ENCODE measurements at regions not wholly inside any gene's neighbourhood (a gene's known extent, or its start where the extent isn't known, plus 50 kb on each side); places are given as distances from the start of the nearest gene placed in this dataset.

GRCh38 chr18:21162786-21163185, 51.2 kb upstream of the ROCK1 start:
- DNase-seq: no peak
- Histone ChIP-seq H3K36me3 (ENCODE audit: control insufficient read depth, insufficient read depth, low read length) (no peaks in the 10 kb centered on the region), H3K27me3 (replicated peaks; ENCODE audit: control insufficient read depth, insufficient read depth, low read length, poor library complexity, severe bottlenecking) (no peaks in the 10 kb centered on the region), H3K4me3 (ENCODE audit: insufficient read depth, low read depth, low read length, poor library complexity, severe bottlenecking) (no peak overlapping the region), H3K9me3 (ENCODE audit: control insufficient read depth, low read length) (no peaks in the 10 kb centered on the region), H3K27ac (ENCODE audit: insufficient read depth, low read length, poor library complexity, severe bottlenecking) (no peak overlapping the region), H3K4me1 (ENCODE audit: control insufficient read depth, insufficient read depth, low read length, poor library complexity, severe bottlenecking) (no peaks in the 10 kb centered on the region)

- Histone ChIP-seq H3K27me3 (replicated peaks; ENCODE audit: control insufficient read depth, insufficient read depth, low read length, poor library complexity, severe bottlenecking) (no peaks in the 10 kb centered on the region), H3K4me3 (ENCODE audit: insufficient read depth, low read depth, low read length, poor library complexity, severe bottlenecking) (no peak overlapping the region)
- DNase-seq: no peak
Measured at GRCh38 chr18:21163647-21164547, 52.3 kb upstream of the ROCK1 start.

GRCh38 chr18:21164548-21165095, 53.0 kb upstream of the ROCK1 start:
- Histone ChIP-seq H3K27ac (ENCODE audit: insufficient read depth, low read length, poor library complexity, severe bottlenecking) (no peak overlapping the region), H3K4me3 (ENCODE audit: insufficient read depth, low read depth, low read length, poor library complexity, severe bottlenecking) (no peak overlapping the region)
- no peak for DNase-seq

More at GRCh38 chr18:21163647-21164547, 52.3 kb upstream of the ROCK1 start:
- Histone ChIP-seq H3K4me1 (ENCODE audit: control insufficient read depth, insufficient read depth, low read length, poor library complexity, severe bottlenecking) (no peaks in the 10 kb centered on the region), H3K27ac (ENCODE audit: insufficient read depth, low read length, poor library complexity, severe bottlenecking) (no peak overlapping the region), H3K36me3 (ENCODE audit: control insufficient read depth, insufficient read depth, low read length) (no peaks in the 10 kb centered on the region), H3K9me3 (ENCODE audit: control insufficient read depth, low read length) (no peaks in the 10 kb centered on the region)

GRCh38 chr18:21167641-21168377, 56.2 kb upstream of the ROCK1 start:
- H3K4me3 ChIP-seq (ENCODE audit: insufficient read depth, low read depth, low read length, poor library complexity, severe bottlenecking): no peak overlapping the region
- H3K27me3 ChIP-seq (replicated peaks; ENCODE audit: control insufficient read depth, insufficient read depth, low read length, poor library complexity, severe bottlenecking): no peaks in the 10 kb centered on the region
- no peaks in the 10 kb centered on the region for H3K4me1 ChIP-seq (ENCODE audit: control insufficient read depth, insufficient read depth, low read length, poor library complexity, severe bottlenecking)
- no peak overlapping the region for H3K27ac ChIP-seq (ENCODE audit: insufficient read depth, low read length, poor library complexity, severe bottlenecking)
- H3K36me3 ChIP-seq (ENCODE audit: control insufficient read depth, insufficient read depth, low read length): no peaks in the 10 kb centered on the region
- no peak for DNase-seq
- H3K9me3 ChIP-seq (ENCODE audit: control insufficient read depth, low read length): no peaks in the 10 kb centered on the region

More at GRCh38 chr18:21164548-21165095, 53.0 kb upstream of the ROCK1 start:
- H3K36me3 ChIP-seq (ENCODE audit: control insufficient read depth, insufficient read depth, low read length): no peaks in the 10 kb centered on the region
- H3K4me1 ChIP-seq (ENCODE audit: control insufficient read depth, insufficient read depth, low read length, poor library complexity, severe bottlenecking): no peaks in the 10 kb centered on the region
- no peaks in the 10 kb centered on the region for H3K9me3 ChIP-seq (ENCODE audit: control insufficient read depth, low read length)
- H3K27me3 ChIP-seq (replicated peaks; ENCODE audit: control insufficient read depth, insufficient read depth, low read length, poor library complexity, severe bottlenecking): no peaks in the 10 kb centered on the region

- Histone ChIP-seq H3K4me1 (ENCODE audit: control insufficient read depth, insufficient read depth, low read length, poor library complexity, severe bottlenecking) (no peaks in the 10 kb centered on the region), H3K27me3 (replicated peaks; ENCODE audit: control insufficient read depth, insufficient read depth, low read length, poor library complexity, severe bottlenecking) (no peaks in the 10 kb centered on the region), H3K4me3 (ENCODE audit: insufficient read depth, low read depth, low read length, poor library complexity, severe bottlenecking) (no peak overlapping the region), H3K27ac (ENCODE audit: insufficient read depth, low read length, poor library complexity, severe bottlenecking) (no peak overlapping the region), H3K36me3 (ENCODE audit: control insufficient read depth, insufficient read depth, low read length) (no peaks in the 10 kb centered on the region), H3K9me3 (ENCODE audit: control insufficient read depth, low read length) (no peaks in the 10 kb centered on the region)
- no peak for DNase-seq
Measured at GRCh38 chr18:21168880-21169279, 57.3 kb upstream of the ROCK1 start.

GRCh38 chr18:21177822-21178221, 64.2 kb upstream of the GREB1L start:
- H3K9me3 ChIP-seq (ENCODE audit: control insufficient read depth, low read length): no peaks in the 10 kb centered on the region
- no peaks in the 10 kb centered on the region for H3K36me3 ChIP-seq (ENCODE audit: control insufficient read depth, insufficient read depth, low read length)
- no peaks in the 10 kb centered on the region for H3K27me3 ChIP-seq (replicated peaks; ENCODE audit: control insufficient read depth, insufficient read depth, low read length, poor library complexity, severe bottlenecking)
- no peak overlapping the region for H3K4me3 ChIP-seq (ENCODE audit: insufficient read depth, low read depth, low read length, poor library complexity, severe bottlenecking)
- H3K27ac ChIP-seq (ENCODE audit: insufficient read depth, low read length, poor library complexity, severe bottlenecking): no peak overlapping the region
- no peak for DNase-seq
- H3K4me1 ChIP-seq (ENCODE audit: control insufficient read depth, insufficient read depth, low read length, poor library complexity, severe bottlenecking): no peaks in the 10 kb centered on the region

GRCh38 chr18:21179590-21180220, 62.3 kb upstream of the GREB1L start:
- Histone ChIP-seq H3K27ac (ENCODE audit: insufficient read depth, low read length, poor library complexity, severe bottlenecking) (no peak overlapping the region), H3K4me3 (ENCODE audit: insufficient read depth, low read depth, low read length, poor library complexity, severe bottlenecking) (no peak overlapping the region), H3K9me3 (ENCODE audit: control insufficient read depth, low read length) (no peaks in the 10 kb centered on the region), H3K27me3 (replicated peaks; ENCODE audit: control insufficient read depth, insufficient read depth, low read length, poor library complexity, severe bottlenecking) (no peaks in the 10 kb centered on the region), H3K36me3 (ENCODE audit: control insufficient read depth, insufficient read depth, low read length) (no peaks in the 10 kb centered on the region), H3K4me1 (ENCODE audit: control insufficient read depth, insufficient read depth, low read length, poor library complexity, severe bottlenecking) (no peaks in the 10 kb centered on the region)
- peak in 1 of 3 donors; percentile 23 for DNase-seq

GRCh38 chr18:21180588-21180987, 61.4 kb upstream of the GREB1L start:
- Histone ChIP-seq H3K27ac (ENCODE audit: insufficient read depth, low read length, poor library complexity, severe bottlenecking) (no peak overlapping the region), H3K4me3 (ENCODE audit: insufficient read depth, low read depth, low read length, poor library complexity, severe bottlenecking) (no peak overlapping the region), H3K4me1 (ENCODE audit: control insufficient read depth, insufficient read depth, low read length, poor library complexity, severe bottlenecking) (no peaks in the 10 kb centered on the region), H3K36me3 (ENCODE audit: control insufficient read depth, insufficient read depth, low read length) (no peaks in the 10 kb centered on the region), H3K9me3 (ENCODE audit: control insufficient read depth, low read length) (no peaks in the 10 kb centered on the region), H3K27me3 (replicated peaks; ENCODE audit: control insufficient read depth, insufficient read depth, low read length, poor library complexity, severe bottlenecking) (no peaks in the 10 kb centered on the region)
- DNase-seq: no peak

- no peaks in the 10 kb centered on the region for H3K9me3 ChIP-seq (ENCODE audit: control insufficient read depth, low read length)
- no peaks in the 10 kb centered on the region for H3K27me3 ChIP-seq (replicated peaks; ENCODE audit: control insufficient read depth, insufficient read depth, low read length, poor library complexity, severe bottlenecking)
- no peak overlapping the region for H3K4me3 ChIP-seq (ENCODE audit: insufficient read depth, low read depth, low read length, poor library complexity, severe bottlenecking)
- no peaks in the 10 kb centered on the region for H3K4me1 ChIP-seq (ENCODE audit: control insufficient read depth, insufficient read depth, low read length, poor library complexity, severe bottlenecking)
- no peak overlapping the region for H3K27ac ChIP-seq (ENCODE audit: insufficient read depth, low read length, poor library complexity, severe bottlenecking)
- DNase-seq: no peak
- no peaks in the 10 kb centered on the region for H3K36me3 ChIP-seq (ENCODE audit: control insufficient read depth, insufficient read depth, low read length)
Measured at GRCh38 chr18:21181766-21182165, 60.3 kb upstream of the GREB1L start.

Measured in effector memory CD4-positive, alpha-beta T cell (primary cell).